Astrocyte of the cerebellum (primary cell): ENCODE measurements at regions not wholly inside any gene's neighbourhood (a gene's known extent, or its start where the extent isn't known, plus 50 kb on each side); places are given as distances from the start of the nearest gene placed in this dataset.
"Not testable (repeated sequence)": the region's sequence is repeated elsewhere in the genome, so short reads cannot be mapped to it uniquely, and the experiment has no call there.

ENCODE experiments used
- DNase-seq: peaks from one replicate; pipeline ENCODE4 v3.0.0-alpha.2; 2011; ENCODE audit warnings: low read depth
- H3K4me3 ChIP-seq: 2 replicates; pipeline ENCODE4 v1.5.1; 2011; ENCODE audit warnings: mild to moderate bottlenecking, low read depth, low read length, moderate library complexity
- in situ Hi-C: cut with HindIII; loops from 2 replicates; pipeline ENCODE4 v1.10.0; 2017; ENCODE audit warnings: low sequenced_read_pairs
- TF ChIP-seq, protein P1 (sequence below): IDR thresholded peaks from 2 replicates; pipeline ENCODE4 v1.5.1; 2012; ENCODE audit warnings: low read length, low read depth, moderate library complexity, mild to moderate bottlenecking; ENCODE audit errors: missing control alignments

DNA sequence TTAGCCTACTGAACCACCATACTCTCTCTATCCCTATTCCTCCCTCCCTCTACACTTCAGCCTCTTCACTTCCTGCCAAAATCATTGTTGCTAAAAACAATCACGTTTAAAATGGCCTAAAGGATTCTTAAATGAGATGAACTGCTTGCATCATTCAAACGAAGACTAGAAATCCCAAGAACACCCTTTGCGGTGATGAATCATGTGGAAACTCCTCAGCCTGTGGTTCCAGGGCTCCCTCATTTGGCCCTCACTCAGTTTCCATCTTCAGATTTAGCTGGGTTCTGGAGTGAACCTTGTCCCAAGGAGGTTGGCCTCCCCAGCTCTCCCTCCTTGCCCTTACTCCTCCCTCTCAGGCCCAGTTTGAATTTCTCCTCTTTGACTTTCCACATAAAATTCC, 125.6 kb upstream of the CDC42EP3 start:
- H3K4me3 ChIP-seq, result no peak overlapping the region
- DNase-seq, result no peak
- in situ Hi-C loops, result no loop called here
- TF ChIP-seq, protein P1, sequence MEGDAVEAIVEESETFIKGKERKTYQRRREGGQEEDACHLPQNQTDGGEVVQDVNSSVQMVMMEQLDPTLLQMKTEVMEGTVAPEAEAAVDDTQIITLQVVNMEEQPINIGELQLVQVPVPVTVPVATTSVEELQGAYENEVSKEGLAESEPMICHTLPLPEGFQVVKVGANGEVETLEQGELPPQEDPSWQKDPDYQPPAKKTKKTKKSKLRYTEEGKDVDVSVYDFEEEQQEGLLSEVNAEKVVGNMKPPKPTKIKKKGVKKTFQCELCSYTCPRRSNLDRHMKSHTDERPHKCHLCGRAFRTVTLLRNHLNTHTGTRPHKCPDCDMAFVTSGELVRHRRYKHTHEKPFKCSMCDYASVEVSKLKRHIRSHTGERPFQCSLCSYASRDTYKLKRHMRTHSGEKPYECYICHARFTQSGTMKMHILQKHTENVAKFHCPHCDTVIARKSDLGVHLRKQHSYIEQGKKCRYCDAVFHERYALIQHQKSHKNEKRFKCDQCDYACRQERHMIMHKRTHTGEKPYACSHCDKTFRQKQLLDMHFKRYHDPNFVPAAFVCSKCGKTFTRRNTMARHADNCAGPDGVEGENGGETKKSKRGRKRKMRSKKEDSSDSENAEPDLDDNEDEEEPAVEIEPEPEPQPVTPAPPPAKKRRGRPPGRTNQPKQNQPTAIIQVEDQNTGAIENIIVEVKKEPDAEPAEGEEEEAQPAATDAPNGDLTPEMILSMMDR, result no peak

GRCh38 chr2:37798315-37799005, 126.6 kb upstream of the RMDN2 start:
- no peak for DNase-seq
- in situ Hi-C loops, result no loop called here
- H3K4me3 ChIP-seq, result no peak overlapping the region
- TF ChIP-seq, protein P1, result no peak

- TF ChIP-seq, protein P1, result no peak
- DNase-seq, result no peak
- no peak overlapping the region for H3K4me3 ChIP-seq
- in situ Hi-C loops, result no loop called here
Measured at GRCh38 chr2:37800176-37800858, 124.8 kb upstream of the RMDN2 start.

DNA sequence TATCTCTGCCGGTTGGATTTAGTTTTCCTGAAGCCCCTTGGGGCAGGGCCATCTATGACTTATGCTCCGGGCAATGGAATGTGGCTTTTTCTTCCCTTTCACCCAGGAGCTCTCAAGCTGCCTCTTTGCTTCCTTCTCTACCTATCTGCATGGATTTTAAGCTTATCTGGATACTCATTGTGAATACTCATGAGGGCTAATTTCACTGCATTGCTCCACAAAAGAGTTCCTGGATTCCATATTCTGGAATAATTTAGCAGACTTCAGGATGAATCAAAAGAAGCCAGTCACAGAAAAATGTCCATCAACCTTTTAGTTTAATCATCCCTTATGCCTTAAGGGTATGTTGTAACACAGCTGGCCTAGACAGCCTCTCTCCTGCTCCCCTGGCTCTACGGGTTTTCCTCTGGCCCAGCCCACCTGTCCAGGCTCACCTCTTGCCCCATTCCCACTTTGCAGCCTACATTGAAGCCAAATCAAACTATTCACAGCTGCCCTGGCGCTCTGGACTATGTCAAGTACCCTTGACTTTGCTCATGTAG, 122.8 kb upstream of the RMDN2 start:
- in situ Hi-C loops, result no loop called here
- no peak overlapping the region for H3K4me3 ChIP-seq
- TF ChIP-seq, protein P1, result no peak
- no peak for DNase-seq

- DNase-seq, result no peak
- in situ Hi-C loops, result no loop called here
- TF ChIP-seq, protein P1, result no peak
- H3K4me3 ChIP-seq, result no peak overlapping the region
Measured at GRCh38 chr2:37802899-37803379, 122.1 kb upstream of the RMDN2 start.

DNA sequence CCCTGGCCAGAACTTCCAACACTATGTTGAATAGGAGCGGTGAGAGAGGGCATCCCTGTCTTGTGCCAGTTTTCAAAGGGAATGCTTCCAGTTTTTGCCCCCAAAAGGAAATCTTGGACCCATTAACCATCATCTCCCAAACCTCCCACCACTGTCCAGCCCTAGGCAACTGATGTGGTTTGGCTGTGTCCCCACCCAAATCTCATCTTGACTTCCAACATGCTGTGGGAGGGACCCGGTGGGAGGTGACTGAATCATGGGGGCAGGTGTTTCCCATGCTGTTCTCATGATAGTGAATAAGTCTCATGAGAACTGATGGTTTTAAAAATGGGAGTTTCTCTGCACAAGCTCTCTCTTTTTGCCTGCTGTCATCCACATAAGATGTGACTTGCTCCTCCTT, 119.1 kb upstream of the RMDN2 start:
- DNase-seq, in situ Hi-C loops, H3K4me3 ChIP-seq: not testable (repeated sequence)

DNA sequence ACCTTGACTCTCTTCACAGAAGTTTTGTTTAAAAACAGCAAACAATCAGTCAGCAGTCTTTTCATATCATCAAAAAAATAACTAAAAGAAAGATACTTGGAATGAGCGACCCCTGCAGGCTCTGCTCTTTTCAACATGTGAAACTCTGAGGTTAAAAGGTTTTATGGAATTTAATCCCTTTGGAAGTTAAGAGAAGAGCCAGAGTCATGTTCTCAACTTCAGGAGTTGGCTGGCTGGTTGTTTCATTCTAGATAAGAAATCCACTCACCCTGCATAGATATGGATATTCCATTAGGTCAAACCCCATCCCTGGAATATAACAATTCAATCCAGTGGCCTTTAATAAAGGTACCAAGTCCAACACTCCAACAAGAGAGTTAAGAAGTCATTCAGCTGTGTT, 115.6 kb upstream of the RMDN2 start:
- TF ChIP-seq, protein P1, result peak; percentile 56
- peak; percentile 32 for DNase-seq
- in situ Hi-C loops, result no loop called here
- H3K4me3 ChIP-seq, result no peak overlapping the region
